K562 (cell line): ENCODE measurements at regions not wholly inside any gene's neighbourhood (a gene's known extent, or its start where the extent isn't known, plus 50 kb on each side); places are given as distances from the start of the nearest gene placed in this dataset.

ENCODE experiments used
- ATAC-seq: fragments of 200-7000 bp; cut with Tn5 transposase; 3 replicates; pipeline ENCODE4 v1.9.1; 2020; ENCODE audit warnings: moderate library complexity
- BruUV-seq: library from RNA; stranded (reverse); fragments of 400-500 nt; replicated peaks from 2 replicates; lab custom pipeline; 2021; lab: Mats Ljungman, UMichigan
- CTCF ChIA-PET: fragments of 300-600 bp; formaldehyde crosslinking; extraction: SDS; loops from one replicate; lab custom pipeline; 2021; ENCODE audit warnings: low intra/inter-chr PET ratio; lab: Yijun Ruan, JAX
- POLR2A ChIA-PET: fragments of 300-600, 350-650 bp; sonication (Branson Sonifier 250); formaldehyde crosslinking; extraction: SDS; loops from one replicate; lab custom pipeline; 2021; ENCODE audit warnings: antibody characterized with exemption, inconsistent platforms; lab: Yijun Ruan, JAX
- DNase-seq, 4 experiments: peaks; one replicate each; pipeline versions ENCODE4 v3.0.0 to v3.0.0-alpha.2; 2011 to 2018; ENCODE audit warnings: low spot score in 3 of 4, mixed read lengths in 3 of 4; ENCODE audit errors: extremely low read depth in 1 of 4
- FAIRE-seq: peaks from 2 replicates; lab custom pipeline; 2011; peaks lifted over from hg19 to GRCh38; lab: Jason Lieb, UNC
- H2AFZ ChIP-seq: 2 replicates; pipeline ENCODE4 v1.6.0; 2011; ENCODE audit warnings: low read depth, low read length, control low read depth, inconsistent platforms
- H3K27ac ChIP-seq: fragments of 200-600 bp; 3 replicates; pipeline ENCODE4 v1.8.0; 2011; ENCODE audit warnings: low read depth, mild to moderate bottlenecking, control low read depth, inconsistent platforms, low read length, moderate library complexity, mixed read lengths; ENCODE audit errors: extremely low read depth
- H3K27me3 ChIP-seq, 2 experiments: fragments of 300-600 bp in 1 of 2; 2 replicates in 1 of 2; 3 replicates in 1 of 2; pipeline versions ENCODE4 v1.6.0 to v1.8.0; 2011; ENCODE audit warnings: inconsistent platforms in 2 of 2, low read length in 2 of 2, mild to moderate bottlenecking in 1 of 2, mixed read lengths in 1 of 2, moderate library complexity in 1 of 2; ENCODE audit not compliant: control insufficient read depth in 2 of 2, insufficient read depth in 2 of 2
- H3K36me3 ChIP-seq: fragments of 300-600 bp; 3 replicates; pipeline ENCODE4 v1.8.0; 2011; ENCODE audit warnings: mild to moderate bottlenecking, low read length, inconsistent platforms; ENCODE audit not compliant: control insufficient read depth, insufficient read depth
- H3K4me1 ChIP-seq, 2 experiments: fragments of 200-600 bp in 1 of 2; replicated peaks in 1 of 2; 2 replicates in 1 of 2; 3 replicates in 1 of 2; pipeline versions ENCODE4 v1.5.1 to v1.8.0; 2011; ENCODE audit warnings: inconsistent platforms in 2 of 2, low read length in 2 of 2, mild to moderate bottlenecking in 1 of 2, mixed read lengths in 1 of 2, moderate library complexity in 1 of 2; ENCODE audit not compliant: control insufficient read depth in 2 of 2, insufficient read depth in 2 of 2
- H3K4me2 ChIP-seq: 2 replicates; pipeline ENCODE4 v1.6.1; 2011; ENCODE audit warnings: low read length, control low read depth, inconsistent platforms, mixed read lengths; ENCODE audit not compliant: insufficient read depth
- H3K4me3 ChIP-seq: fragments of 200-600 bp; sonication (generic), shearing (Covaris generic); 2 replicates; pipeline ENCODE4 v1.5.1; 2016; ENCODE audit warnings: control low read depth, inconsistent platforms
- H3K79me2 ChIP-seq: fragments of 200-600 bp; 3 replicates; pipeline ENCODE4 v1.8.0; 2011; ENCODE audit warnings: low read length, inconsistent platforms; ENCODE audit not compliant: control insufficient read depth, insufficient read depth
- H3K9ac ChIP-seq, 2 experiments: 2 replicates each; pipeline versions ENCODE4 v1.6.0 to v1.6.1; 2011; ENCODE audit warnings: low read depth in 2 of 2, low read length in 2 of 2, control low read depth in 1 of 2, inconsistent platforms in 1 of 2, mild to moderate bottlenecking in 1 of 2, mixed read lengths in 1 of 2; ENCODE audit not compliant: insufficient read depth in 1 of 2
- H3K9me1 ChIP-seq: one replicate; pipeline ENCODE4 v1.6.0; 2011; ENCODE audit warnings: inconsistent platforms, mild to moderate bottlenecking, low read length, moderate library complexity; ENCODE audit not compliant: control insufficient read depth, insufficient read depth
- H3K9me3 ChIP-seq: replicated peaks from 2 replicates; pipeline ENCODE4 v1.5.1; 2011; ENCODE audit warnings: low read depth, low read length, inconsistent platforms; ENCODE audit not compliant: control insufficient read depth, insufficient read depth
- H4K20me1 ChIP-seq: replicated peaks from 2 replicates; pipeline ENCODE4 v1.6.1; 2011; ENCODE audit warnings: low read length, inconsistent platforms, mixed read lengths; ENCODE audit not compliant: control insufficient read depth, insufficient read depth
- AFF4 ChIP-seq: sonication (generic); formaldehyde crosslinking; IDR thresholded peaks from 2 replicates; pipeline ENCODE4 v1.8.0; 2023; ENCODE audit warnings: mild to moderate bottlenecking, missing genetic modification reagents
- BRD9 ChIP-seq: fragments of 450-650 bp; IDR thresholded peaks from 2 replicates; pipeline ENCODE4 v1.6.1; 2018; ENCODE audit warnings: low read depth; ENCODE audit not compliant: partially characterized antibody
- CHD1 ChIP-seq: fragments of 200-600 bp; sonication (generic); IDR thresholded peaks from one replicate; pipeline ENCODE4 v1.6.1; 2012; ENCODE audit warnings: mild to moderate bottlenecking, moderate library complexity, low read length, inconsistent platforms
- DPF2 ChIP-seq: fragments of 450-650 bp; IDR thresholded peaks from 2 replicates; pipeline ENCODE4 v1.6.1; 2016
- EWSR1 ChIP-seq: fragments of 450-650 bp; IDR thresholded peaks from 2 replicates; pipeline ENCODE4 v1.6.1; 2018; ENCODE audit warnings: borderline replicate concordance, mild to moderate bottlenecking, low read depth, moderate library complexity; ENCODE audit not compliant: partially characterized antibody
- HNRNPL ChIP-seq: fragments of 200-400 bp; formaldehyde crosslinking; IDR thresholded peaks from 2 replicates; pipeline ENCODE4 v1.6.1; 2017; ENCODE audit warnings: low read depth, mild to moderate bottlenecking, low read length
- MTA3 ChIP-seq: fragments of 450-650 bp; formaldehyde crosslinking; IDR thresholded peaks from 2 replicates; pipeline ENCODE4 v1.6.1; 2017; ENCODE audit warnings: mild to moderate bottlenecking, borderline replicate concordance
- PTRF ChIP-seq: fragments of 450-650 bp; IDR thresholded peaks from 2 replicates; pipeline ENCODE4 v1.6.1; 2016; ENCODE audit warnings: mild to moderate bottlenecking, missing genetic modification characterization, missing compliant biosample characterization
- RFX7 ChIP-seq: fragments of 250-450 bp; sonication (Bioruptor Pico); IDR thresholded peaks from 2 replicates; pipeline ENCODE4 v1.5.1; 2021; ENCODE audit warnings: mild to moderate bottlenecking
- TEAD4 ChIP-seq, 2 experiments: sonication (generic) in 1 of 2; formaldehyde crosslinking in 1 of 2; IDR thresholded peaks; 2 replicates each; pipeline versions ENCODE4 v1.6.1 to v1.8.0; 2012 to 2022; ENCODE audit warnings: borderline replicate concordance in 1 of 2, inconsistent platforms in 1 of 2, low read length in 1 of 2, mild to moderate bottlenecking in 1 of 2, missing genetic modification reagents in 1 of 2
- XRCC3 ChIP-seq: fragments of 450-650 bp; IDR thresholded peaks from 2 replicates; pipeline ENCODE4 v1.6.1; 2017; ENCODE audit warnings: mild to moderate bottlenecking, moderate library complexity
- ZBTB7A ChIP-seq: IDR thresholded peaks from 2 replicates; pipeline ENCODE4 v1.6.1; 2011; ENCODE audit warnings: low read depth, mild to moderate bottlenecking, low read length, moderate library complexity, borderline replicate concordance; ENCODE audit not compliant: control insufficient read depth
- ZFP36 ChIP-seq: fragments of 150-350 bp; IDR thresholded peaks from 2 replicates; pipeline ENCODE4 v1.6.1; 2018; ENCODE audit warnings: low read length, low read depth; ENCODE audit not compliant: partially characterized antibody
- ZNF175 ChIP-seq: fragments of 200-800 bp; sonication (Bioruptor generic); IDR thresholded peaks from 2 replicates; pipeline ENCODE4 v1.6.1; 2016; ENCODE audit warnings: low read depth, mild to moderate bottlenecking, missing genetic modification characterization, missing compliant biosample characterization
- ZNF347 ChIP-seq: fragments of 450-650 bp; formaldehyde crosslinking; IDR thresholded peaks from 2 replicates; pipeline ENCODE4 v1.4.0; 2020; ENCODE audit warnings: low read depth, mild to moderate bottlenecking, moderate library complexity
- ZNF584 ChIP-seq: fragments of 200-800 bp; sonication (Bioruptor generic); IDR thresholded peaks from 2 replicates; pipeline ENCODE4 v1.6.1; 2016; ENCODE audit warnings: low read depth, mild to moderate bottlenecking, missing genetic modification characterization, missing compliant biosample characterization
- WGBS: fragments of 100-300 bp; shearing (Covaris generic); methylation state at CpG from one replicate; pipeline ENCODE4 v1.1.6; 2016; ENCODE audit warnings: low coverage, mixed read lengths; ENCODE audit not compliant: insufficient coverage; ENCODE audit errors: missing lambda C conversion rate; 5-methylcytosine and 5-hydroxymethylcytosine counted together
- in situ Hi-C: fragments of 300-500 bp; cut with MboI; formaldehyde crosslinking; loops from 4 replicates; pipeline ENCODE4 v1.15.0; 2018; ENCODE audit warnings: inconsistent platforms, mixed read lengths
- intact Hi-C: fragments of 100-400 bp; cut with micrococcal nuclease; formaldehyde crosslinking; loops from 2 replicates; pipeline ENCODE4 v1.14.2; 2022

DNA sequence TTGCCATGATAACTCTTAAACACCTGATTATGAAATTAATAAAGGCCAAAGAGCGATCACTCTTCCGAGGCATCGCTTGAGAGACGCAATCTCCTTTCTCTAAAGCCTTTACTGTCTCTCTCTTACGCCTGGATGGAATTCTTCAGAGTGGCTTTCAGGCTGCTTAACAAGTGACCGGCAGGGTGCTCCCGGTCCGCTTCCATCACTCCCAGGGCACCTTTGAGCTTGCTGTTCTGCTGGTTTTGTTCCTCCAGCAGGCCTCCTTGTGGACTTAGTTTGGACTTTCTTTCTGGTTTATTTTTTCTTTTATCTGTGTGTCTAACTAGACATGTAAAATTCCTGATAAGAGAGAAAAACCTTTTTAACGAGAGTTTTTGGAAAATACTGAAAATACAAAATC, 60.9 kb downstream of the MRPL32 start (continued):
- no peak for TF ChIP-seq RFX7 (CRISPR knock-in tag)

DNA sequence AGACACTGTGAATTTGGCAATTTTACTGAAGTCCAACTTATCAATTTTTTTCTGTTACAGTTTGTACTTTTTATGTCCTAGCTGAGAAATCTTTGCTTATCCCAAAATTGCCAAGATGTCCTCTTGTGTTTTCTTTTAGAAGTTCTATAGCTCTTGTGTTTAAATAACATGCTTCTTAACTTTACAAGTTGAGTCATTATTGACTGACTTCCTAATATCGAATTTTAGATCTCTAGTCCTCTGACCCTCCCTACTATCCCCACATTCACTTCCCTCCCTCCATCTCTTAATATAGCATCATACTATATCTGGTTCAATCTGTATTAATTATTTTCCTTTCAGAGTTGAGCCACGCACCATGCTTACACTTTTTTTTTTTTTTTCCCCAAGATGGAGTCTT, 61.9 kb downstream of the MRPL32 start:
- H3K9me1 ChIP-seq, result no peaks in the 10 kb centered on the region
- no peak for ATAC-seq
- 43% methylated on average over 2 of the region's 2 CpGs for WGBS
- BruUV-seq, result no TSS peak
- H3K4me2 ChIP-seq, result no peak overlapping the region
- CTCF ChIA-PET, result no interaction called here
- no peak overlapping the region for H3K27ac ChIP-seq
- no peak for FAIRE-seq
- no peaks in the 10 kb centered on the region for H3K79me2 ChIP-seq
- peaks cover 0 to 4% of the 10 kb centered on the region in 2 experiments; a peak in 3 of 5 replicates for H3K4me1 ChIP-seq
- no peaks in the 10 kb centered on the region for H3K9me3 ChIP-seq
- H3K36me3 ChIP-seq, result no peaks in the 10 kb centered on the region
- no peak for DNase-seq
- in situ Hi-C loops, result no loop called here
- H3K9ac ChIP-seq, result no peak overlapping the region
- H3K27me3 ChIP-seq, result no peaks in the 10 kb centered on the region
- POLR2A ChIA-PET, result interaction anchor here (0.5 to 0.6 kb wide), 3 partner anchors 40 to 203 kb away, joined by 3 read pairs; no protein-coding TSS in a partner anchor
- H2AFZ ChIP-seq, result peak overlapping the region; percentile 61
- H3K4me3 ChIP-seq, result no peak overlapping the region
- H4K20me1 ChIP-seq, result no peaks in the 10 kb centered on the region
- intact Hi-C loops, result no loop called here
- TF ChIP-seq ZNF347 (CRISPR knock-in tag) (no peak), DPF2 (no peak), ZBTB7A (no peak), TEAD4 (IDR thresholded peaks at IDR 0.05; ENCODE audit: low read length) (no peak), TEAD4 (CRISPR knock-in tag; IDR thresholded peaks at IDR 0.05; ENCODE audit: borderline replicate concordance) (no peak), AFF4 (CRISPR knock-in tag) (no peak), XRCC3 (no peak), HNRNPL (no peak), EWSR1 (no peak), PTRF (tag) (no peak), ZFP36 (no peak), ZNF584 (CRISPR knock-in tag) (no peak), CHD1 (no peak), BRD9 (no peak), MTA3 (no peak), ZNF175 (CRISPR knock-in tag) (no peak)
